Upper lobe of left lung (tissue), 6 donors: ENCODE measurements at regions not wholly inside any gene's neighbourhood (a gene's known extent, or its start where the extent isn't known, plus 50 kb on each side); places are given as distances from the start of the nearest gene placed in this dataset.

Experiments
- ATAC-seq, 2 donors: fragments of 200-7000 bp; cut with Tn5 transposase; one replicate each; pipeline ENCODE4 v1.9.1; 2022; ENCODE audit warnings: mild to moderate bottlenecking in 2 of 2, moderate library complexity in 2 of 2; ENCODE audit not compliant: low FRiP score in 2 of 2
- DNase-seq, 2 donors: peaks; one replicate each; pipeline ENCODE4 v3.0.0-alpha.2; 2019 to 2020
- H3K27ac ChIP-seq, 4 donors: fragments of 200-600 bp; sonication (generic); one replicate each; pipeline ENCODE4 v1.5.1; 2016 to 2019
- H3K27me3 ChIP-seq, 4 donors: fragments of 200-600 bp; sonication (generic); one replicate each; pipeline ENCODE4 v1.5.1; 2017 to 2019
- H3K36me3 ChIP-seq, 4 donors: fragments of 200-600 bp; sonication (generic); one replicate each; pipeline ENCODE4 v1.5.1; 2016 to 2019
- H3K4me1 ChIP-seq, 4 donors: fragments of 200-600 bp; sonication (generic); one replicate each; pipeline ENCODE4 v1.5.1; 2018 to 2019
- H3K4me3 ChIP-seq, 4 donors: fragments of 200-600 bp; sonication (generic); one replicate each; pipeline ENCODE4 v1.5.1; 2017 to 2019; ENCODE audit warnings: mild to moderate bottlenecking in 2 of 4, moderate library complexity in 1 of 4
- H3K9me3 ChIP-seq, 4 donors: fragments of 200-600 bp; sonication (generic); one replicate each; pipeline ENCODE4 v1.5.1; 2018 to 2019
- EP300 ChIP-seq, 4 donors: sonication (generic); formaldehyde crosslinking; IDR thresholded peaks; one replicate each; pipeline ENCODE4 v1.5.1; 2017; ENCODE audit warnings: antibody characterized with exemption in 4 of 4, control low read depth in 2 of 4
- POLR2A ChIP-seq, 4 donors: fragments of 450-650 bp; IDR thresholded peaks; one replicate each; pipeline ENCODE4 v1.5.1; 2016 to 2017; ENCODE audit warnings: antibody characterized with exemption in 4 of 4, mild to moderate bottlenecking in 2 of 4
- POLR2AphosphoS5 ChIP-seq, 2 donors: sonication (generic); formaldehyde crosslinking; IDR thresholded peaks; one replicate each; pipeline ENCODE4 v1.5.1; 2017; ENCODE audit warnings: antibody characterized with exemption in 2 of 2
- WGBS, 2 donors: methylation state at CpG; one replicate each; pipeline ENCODE4 v1.1.5; 2017 to 2018; 5-methylcytosine and 5-hydroxymethylcytosine counted together
- TF ChIP-seq, protein P1 (sequence below), 6 experiments: fragments of 450-650 bp in 4 of 6; fragments of 200-600 bp in 2 of 6; sonication (generic) in 2 of 6; IDR thresholded peaks; one replicate each; pipeline ENCODE4 v1.5.1; 2016 to 2019; ENCODE audit warnings: antibody characterized with exemption in 6 of 6
- donor health status: DM: no; HTN: no; CAD: no; lungs with moderate emphysema.
- donor health status: DM: no; HTN: yes; CAD: no; lungs with severe emphysema.

DNA sequence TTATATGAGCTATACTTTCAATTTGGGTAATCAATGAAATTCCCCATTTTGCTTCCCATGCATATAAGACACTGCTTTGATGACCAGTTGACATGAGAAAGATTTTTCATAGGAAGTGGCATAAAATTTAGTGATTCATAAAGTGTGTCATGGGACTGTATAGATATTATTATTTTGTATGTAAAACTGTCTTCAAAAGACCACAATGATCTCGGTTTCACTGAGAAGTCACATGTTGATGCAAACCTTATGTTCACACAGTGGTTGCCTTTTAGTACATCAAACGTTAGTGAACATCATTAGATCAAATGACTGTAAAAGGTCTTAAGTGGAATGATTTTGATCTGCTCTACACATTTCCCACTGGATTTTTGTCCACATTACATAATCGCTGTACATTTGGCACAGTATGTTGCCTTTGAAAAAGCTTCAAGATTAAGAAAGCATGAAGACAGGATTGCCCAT lies 349.2 kb upstream of the MEF2C start:
- whole genome bisulfite sequencing, 2 donors: 59 to 63% methylated on average over 3 of the region's 3 CpGs
- Histone ChIP-seq H3K27ac (no peak overlapping the region), H3K4me1 (peaks cover 0 to 5% (median 0%) of the 10 kb centered on the region in 4 donors), H3K4me3 (no peak overlapping the region), H3K27me3 (no peaks in the 10 kb centered on the region), H3K9me3 (no peaks in the 10 kb centered on the region), H3K36me3 (no peaks in the 10 kb centered on the region)
- DNase-seq (no peak), ATAC-seq (no peak)
- no peak for TF ChIP-seq POLR2A (IDR thresholded peaks at IDR 0.05)
- TF ChIP-seq POLR2AphosphoS5 (IDR thresholded peaks at IDR 0.05): no peak

DNA sequence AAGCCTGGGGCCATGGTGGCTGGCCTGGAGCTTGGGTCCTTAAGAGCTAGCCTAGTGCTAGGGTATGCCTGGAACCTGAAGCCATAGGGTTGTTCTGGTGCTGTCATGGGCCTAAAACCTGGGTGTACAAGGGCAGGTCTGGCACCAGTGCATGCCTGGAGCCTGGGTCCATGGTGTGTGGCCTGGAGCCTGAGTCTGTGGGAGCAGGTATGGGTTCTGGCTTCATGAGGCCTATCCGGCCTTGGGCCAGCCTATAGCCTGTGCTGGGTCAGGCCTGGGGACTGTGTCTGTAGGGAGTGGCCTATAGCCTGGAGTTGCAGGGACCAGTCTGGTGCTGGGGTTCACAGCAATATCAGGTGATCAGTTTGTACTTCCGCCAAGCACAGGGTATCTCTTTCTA lies 347.2 kb upstream of the MEF2C start:
- no peaks in the 10 kb centered on the region for H3K9me3 ChIP-seq
- no peak overlapping the region for H3K4me3 ChIP-seq
- ATAC-seq (peak; percentile 23 to 37), DNase-seq (no peak)
- peaks cover 0 to 5% (median 0%) of the 10 kb centered on the region in 4 donors for H3K4me1 ChIP-seq
- TF ChIP-seq POLR2AphosphoS5 (IDR thresholded peaks at IDR 0.05) (no peak), EP300 (IDR thresholded peaks at IDR 0.05) (no peak), POLR2A (IDR thresholded peaks at IDR 0.05) (no peak)
- TF ChIP-seq, protein P1, sequence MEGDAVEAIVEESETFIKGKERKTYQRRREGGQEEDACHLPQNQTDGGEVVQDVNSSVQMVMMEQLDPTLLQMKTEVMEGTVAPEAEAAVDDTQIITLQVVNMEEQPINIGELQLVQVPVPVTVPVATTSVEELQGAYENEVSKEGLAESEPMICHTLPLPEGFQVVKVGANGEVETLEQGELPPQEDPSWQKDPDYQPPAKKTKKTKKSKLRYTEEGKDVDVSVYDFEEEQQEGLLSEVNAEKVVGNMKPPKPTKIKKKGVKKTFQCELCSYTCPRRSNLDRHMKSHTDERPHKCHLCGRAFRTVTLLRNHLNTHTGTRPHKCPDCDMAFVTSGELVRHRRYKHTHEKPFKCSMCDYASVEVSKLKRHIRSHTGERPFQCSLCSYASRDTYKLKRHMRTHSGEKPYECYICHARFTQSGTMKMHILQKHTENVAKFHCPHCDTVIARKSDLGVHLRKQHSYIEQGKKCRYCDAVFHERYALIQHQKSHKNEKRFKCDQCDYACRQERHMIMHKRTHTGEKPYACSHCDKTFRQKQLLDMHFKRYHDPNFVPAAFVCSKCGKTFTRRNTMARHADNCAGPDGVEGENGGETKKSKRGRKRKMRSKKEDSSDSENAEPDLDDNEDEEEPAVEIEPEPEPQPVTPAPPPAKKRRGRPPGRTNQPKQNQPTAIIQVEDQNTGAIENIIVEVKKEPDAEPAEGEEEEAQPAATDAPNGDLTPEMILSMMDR (IDR thresholded peaks at IDR 0.05): no peak
- H3K36me3 ChIP-seq: no peaks in the 10 kb centered on the region
- H3K27me3 ChIP-seq: no peaks in the 10 kb centered on the region
- no peak overlapping the region for H3K27ac ChIP-seq
- WGBS, 2 donors: 89 to 100% methylated on average over 1 to 2 of the region's 2 CpGs

DNA sequence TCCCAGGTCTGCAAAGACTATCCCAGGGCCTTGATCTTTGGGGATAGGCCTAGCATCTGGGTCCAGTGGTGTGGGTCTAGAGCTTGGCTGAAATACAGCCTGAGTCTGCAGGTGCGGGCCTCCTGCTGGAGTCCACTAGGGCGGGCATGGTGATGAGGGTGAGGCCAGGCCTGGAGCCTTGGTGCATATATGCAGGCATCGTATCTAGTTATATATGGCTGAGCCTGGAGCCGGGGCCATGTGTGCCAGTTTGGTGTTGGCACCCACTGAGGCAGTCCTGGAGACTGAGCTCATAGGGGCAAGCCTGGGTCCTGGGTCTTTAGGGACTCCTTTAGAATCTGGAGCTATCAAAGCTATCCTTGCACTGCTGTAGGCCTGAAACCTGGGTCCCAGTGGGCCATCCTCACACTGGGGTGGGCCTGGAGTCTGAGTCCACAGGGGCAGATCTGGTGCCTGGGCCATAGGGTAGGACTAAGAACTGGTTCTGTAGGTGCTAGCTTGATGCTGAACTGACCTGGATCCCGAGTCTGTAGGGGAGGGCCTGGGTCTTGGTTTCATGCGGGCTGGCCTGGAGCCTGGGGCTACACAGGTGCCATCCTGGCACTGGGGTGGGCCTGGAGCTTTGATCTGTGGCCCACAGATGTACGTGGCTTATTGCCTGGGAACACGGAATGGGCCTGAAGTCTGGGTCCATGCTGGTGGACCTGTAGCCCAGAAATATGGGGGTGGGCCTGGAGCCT lies 346.5 kb upstream of the MEF2C start:
- TF ChIP-seq POLR2AphosphoS5 (IDR thresholded peaks at IDR 0.05) (no peak), EP300 (IDR thresholded peaks at IDR 0.05) (no peak), POLR2A (IDR thresholded peaks at IDR 0.05) (no peak)
- TF ChIP-seq, protein P1 (IDR thresholded peaks at IDR 0.05): no peak
- Histone ChIP-seq H3K4me3 (no peak overlapping the region), H3K4me1 (peaks cover 0 to 5% (median 0%) of the 10 kb centered on the region in 4 donors), H3K27me3 (no peaks in the 10 kb centered on the region), H3K9me3 (no peaks in the 10 kb centered on the region), H3K36me3 (no peaks in the 10 kb centered on the region), H3K27ac (no peak overlapping the region)
- ATAC-seq: peak in 1 of 2 donors; percentile 62
- WGBS, 2 donors: 99% methylated on average over 8 of the region's 8 CpGs; no CpG with 5 or more reads in 1 of the 2 donors
- DNase-seq: peak in 1 of 2 donors; percentile 11

DNA sequence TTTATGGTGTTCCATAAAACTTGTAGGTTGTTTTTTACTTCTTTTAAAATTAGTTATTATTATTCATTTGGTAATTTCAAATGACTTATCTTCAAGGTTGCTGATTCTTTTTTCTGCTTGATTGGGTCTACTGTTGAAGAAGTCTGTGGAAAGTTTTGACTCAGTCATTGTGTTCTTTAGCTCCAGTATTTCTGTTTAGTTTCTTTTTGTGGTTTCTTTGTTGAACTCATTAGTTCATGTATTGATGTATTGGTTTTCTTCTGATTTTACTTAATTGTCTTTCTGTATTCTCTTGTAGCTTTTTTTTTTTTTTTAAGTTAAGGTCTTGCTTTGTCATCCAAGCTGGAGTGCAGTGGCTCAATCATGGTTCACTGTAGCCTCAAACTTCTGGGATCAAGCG lies 345.4 kb upstream of the MEF2C start:
- TF ChIP-seq POLR2A (IDR thresholded peaks at IDR 0.05) (no peak), EP300 (IDR thresholded peaks at IDR 0.05) (no peak), POLR2AphosphoS5 (IDR thresholded peaks at IDR 0.05) (no peak)
- TF ChIP-seq, protein P1 (IDR thresholded peaks at IDR 0.05): no peak
- Histone ChIP-seq H3K27me3 (no peaks in the 10 kb centered on the region), H3K4me3 (no peak overlapping the region), H3K27ac (no peak overlapping the region), H3K36me3 (no peaks in the 10 kb centered on the region), H3K4me1 (peaks cover 0 to 5% (median 0%) of the 10 kb centered on the region in 4 donors), H3K9me3 (no peaks in the 10 kb centered on the region)
- DNase-seq: no peak
- ATAC-seq: no peak
- 96 to 100% methylated on average over 1 of the region's 1 CpG for WGBS, 2 donors

DNA sequence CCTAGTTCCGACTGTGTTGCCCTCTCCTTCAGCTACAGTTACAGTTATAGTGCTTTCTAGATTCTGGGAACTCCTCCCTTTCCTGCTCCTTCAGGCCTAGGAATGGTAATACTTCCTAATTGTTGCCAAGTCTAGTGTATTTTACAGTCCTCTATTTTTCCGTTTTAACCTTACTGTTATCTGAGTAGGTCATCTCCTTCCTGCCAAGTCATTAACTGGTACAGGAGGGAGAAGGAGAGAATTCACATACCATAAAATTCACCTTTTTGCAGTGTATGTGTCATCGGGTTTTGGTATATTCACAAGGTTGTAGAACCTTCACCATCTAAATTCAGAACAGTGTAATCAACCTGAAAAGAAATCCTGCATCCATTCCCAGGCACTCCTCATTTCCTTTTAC lies 335.4 kb upstream of the MEF2C start:
- no peak overlapping the region for H3K27ac ChIP-seq
- no peaks in the 10 kb centered on the region for H3K27me3 ChIP-seq
- H3K36me3 ChIP-seq: no peaks in the 10 kb centered on the region
- no peaks in the 10 kb centered on the region for H3K4me1 ChIP-seq
- no peak overlapping the region for H3K4me3 ChIP-seq
- no peaks in the 10 kb centered on the region for H3K9me3 ChIP-seq
- WGBS, 2 donors: 87% methylated on average over 3 of the region's 3 CpGs
- no peak for TF ChIP-seq POLR2AphosphoS5 (IDR thresholded peaks at IDR 0.05)
- TF ChIP-seq, protein P1 (IDR thresholded peaks at IDR 0.05): no peak
- no peak for TF ChIP-seq EP300 (IDR thresholded peaks at IDR 0.05)
- TF ChIP-seq POLR2A (IDR thresholded peaks at IDR 0.05): no peak
- no peak for ATAC-seq
- DNase-seq: no peak
